ENCODE measurements at regions not wholly inside any gene's neighbourhood (a gene's known extent, or its start where the extent isn't known, plus 50 kb on each side); places are given as distances from the start of the nearest gene placed in this dataset.

DNA sequence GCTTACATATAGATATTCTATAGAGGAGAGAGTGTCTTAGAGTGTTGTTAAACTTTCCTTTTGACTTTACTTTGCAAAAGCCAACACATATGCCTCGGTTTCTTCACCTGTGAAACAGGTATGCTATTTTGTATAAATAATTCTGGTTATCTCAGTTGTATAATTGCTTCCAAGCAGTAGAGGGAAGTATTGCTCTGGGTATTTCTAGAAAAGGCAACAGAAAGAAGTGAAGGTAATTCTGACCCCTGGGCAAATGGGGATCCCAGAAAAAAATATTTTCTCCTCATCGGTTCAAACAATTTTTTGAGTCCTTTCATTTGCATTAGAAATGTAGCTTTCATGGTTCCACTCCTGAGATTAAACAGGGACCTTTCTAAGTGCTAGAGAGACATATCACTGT lies 216.5 kb upstream of the SEMA6D start:
- Histone ChIP-seq H3K36me3 (replicated peaks in 1 of 2; ENCODE audit: control insufficient read depth in 1 of 2, insufficient read depth in 2 of 2, low read length in 2 of 2) (no peaks in the 10 kb centered on the region), H4K20me1 (ENCODE audit: insufficient read depth, low read length) (no peaks in the 10 kb centered on the region), H3K4me3 (replicated peaks in 1 of 3; ENCODE audit: insufficient read depth in 1 of 3, low read depth in 2 of 3, low read length in 3 of 3) (no peak overlapping the region), H3K27ac (ENCODE audit: extremely low read length, insufficient read depth, low read length) (no peak overlapping the region), H3K9me3 (ENCODE audit: low read length) (peaks cover 42% of the 10 kb centered on the region), H3K4me1 (ENCODE audit: insufficient read depth, low read length) (no peaks in the 10 kb centered on the region), H3K4me2 (ENCODE audit: low read depth, low read length) (no peak overlapping the region), H3K27me3 (ENCODE audit: control insufficient read depth in 1 of 2, insufficient read depth in 2 of 2, low read length in 2 of 2) (no peaks in the 10 kb centered on the region), H3K79me2 (ENCODE audit: insufficient read depth, low read length) (no peaks in the 10 kb centered on the region), H3K9ac (ENCODE audit: insufficient read depth, low read depth, low read length) (no peak overlapping the region), H2AFZ (ENCODE audit: low read length) (no peak overlapping the region)
- no peak for TF ChIP-seq YEATS2 (CRISPR knock-in tag; IDR thresholded peaks at IDR 0.05; ENCODE audit: borderline replicate concordance)
- no peak for TF ChIP-seq JDP2 (CRISPR knock-in tag; IDR thresholded peaks at IDR 0.05; ENCODE audit: borderline replicate concordance)
- TF ChIP-seq, protein P1, sequence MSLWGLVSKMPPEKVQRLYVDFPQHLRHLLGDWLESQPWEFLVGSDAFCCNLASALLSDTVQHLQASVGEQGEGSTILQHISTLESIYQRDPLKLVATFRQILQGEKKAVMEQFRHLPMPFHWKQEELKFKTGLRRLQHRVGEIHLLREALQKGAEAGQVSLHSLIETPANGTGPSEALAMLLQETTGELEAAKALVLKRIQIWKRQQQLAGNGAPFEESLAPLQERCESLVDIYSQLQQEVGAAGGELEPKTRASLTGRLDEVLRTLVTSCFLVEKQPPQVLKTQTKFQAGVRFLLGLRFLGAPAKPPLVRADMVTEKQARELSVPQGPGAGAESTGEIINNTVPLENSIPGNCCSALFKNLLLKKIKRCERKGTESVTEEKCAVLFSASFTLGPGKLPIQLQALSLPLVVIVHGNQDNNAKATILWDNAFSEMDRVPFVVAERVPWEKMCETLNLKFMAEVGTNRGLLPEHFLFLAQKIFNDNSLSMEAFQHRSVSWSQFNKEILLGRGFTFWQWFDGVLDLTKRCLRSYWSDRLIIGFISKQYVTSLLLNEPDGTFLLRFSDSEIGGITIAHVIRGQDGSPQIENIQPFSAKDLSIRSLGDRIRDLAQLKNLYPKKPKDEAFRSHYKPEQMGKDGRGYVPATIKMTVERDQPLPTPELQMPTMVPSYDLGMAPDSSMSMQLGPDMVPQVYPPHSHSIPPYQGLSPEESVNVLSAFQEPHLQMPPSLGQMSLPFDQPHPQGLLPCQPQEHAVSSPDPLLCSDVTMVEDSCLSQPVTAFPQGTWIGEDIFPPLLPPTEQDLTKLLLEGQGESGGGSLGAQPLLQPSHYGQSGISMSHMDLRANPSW (CRISPR knock-in tag; IDR thresholded peaks at IDR 0.05; ENCODE audit: borderline replicate concordance) = no peak
- TF ChIP-seq SP4 (CRISPR knock-in tag; IDR thresholded peaks at IDR 0.05) = no peak
- no peak for TF ChIP-seq ZNF619 (CRISPR knock-in tag; IDR thresholded peaks at IDR 0.05)
- TF ChIP-seq ZMYM4 (CRISPR knock-in tag; IDR thresholded peaks at IDR 0.05) = no peak
- BruUV-seq (replicated peaks) = no TSS peak
- intact Hi-C loops (cut with micrococcal nuclease; ENCODE audit: unreplicated experiment) = no loop called here
- in situ Hi-C loops (cut with HindIII; ENCODE audit: extremely low pct_ligation_motif_present, low pct_unique_long_range_greater_than_20kb) = no loop called here
- POLR2A ChIA-PET = no interaction called here
- no peak for ATAC-seq
- FAIRE-seq = no peak
- no peak for DNase-seq (ENCODE audit: low spot score)
- CTCF ChIA-PET (ENCODE audit: low intra/inter-chr PET ratio, low total read pairs) = no interaction called here
- WGBS (ENCODE audit: low lambda C conversion rate) = 2% methylated on average over 2 of the region's 2 CpGs

DNA sequence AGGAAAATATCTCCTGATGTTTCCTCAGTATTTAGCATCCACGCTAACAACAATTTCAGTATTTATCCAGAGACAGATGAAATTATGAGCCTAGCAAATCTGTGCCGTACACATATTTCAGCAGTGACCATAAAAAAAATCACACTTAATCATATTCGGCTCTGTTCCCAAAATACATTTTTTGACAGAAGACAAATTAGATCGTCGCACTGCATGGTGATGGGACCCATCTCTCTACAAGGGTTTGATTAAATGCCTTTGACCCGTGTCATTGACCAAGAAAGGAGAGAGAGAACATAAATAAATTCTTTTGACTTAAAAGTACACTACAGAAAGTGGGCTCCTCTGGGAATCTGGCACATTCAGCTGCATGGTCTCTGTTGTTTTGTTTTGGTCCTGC lies 215.3 kb upstream of the SEMA6D start:
- no TSS peak for BruUV-seq (replicated peaks)
- FAIRE-seq (no peak), DNase-seq (ENCODE audit: low spot score) (no peak), ATAC-seq (no peak)
- Histone ChIP-seq H3K27me3 (ENCODE audit: control insufficient read depth in 1 of 2, insufficient read depth in 2 of 2, low read length in 2 of 2) (no peaks in the 10 kb centered on the region), H3K79me2 (ENCODE audit: insufficient read depth, low read length) (no peaks in the 10 kb centered on the region), H3K4me2 (ENCODE audit: low read depth, low read length) (no peak overlapping the region), H3K9ac (ENCODE audit: insufficient read depth, low read depth, low read length) (no peak overlapping the region), H3K4me1 (ENCODE audit: insufficient read depth, low read length) (no peaks in the 10 kb centered on the region), H3K9me3 (ENCODE audit: low read length) (peaks cover 38% of the 10 kb centered on the region), H3K27ac (ENCODE audit: extremely low read length, insufficient read depth, low read length) (no peak overlapping the region), H4K20me1 (ENCODE audit: insufficient read depth, low read length) (no peaks in the 10 kb centered on the region), H2AFZ (ENCODE audit: low read length) (no peak overlapping the region), H3K4me3 (replicated peaks in 1 of 3; ENCODE audit: insufficient read depth in 1 of 3, low read depth in 2 of 3, low read length in 3 of 3) (no peak overlapping the region), H3K36me3 (replicated peaks in 1 of 2; ENCODE audit: control insufficient read depth in 1 of 2, insufficient read depth in 2 of 2, low read length in 2 of 2) (no peaks in the 10 kb centered on the region)
- intact Hi-C loops (cut with micrococcal nuclease; ENCODE audit: unreplicated experiment) = no loop called here
- ChIA-PET POLR2A (no interaction called here), CTCF (ENCODE audit: low intra/inter-chr PET ratio, low total read pairs) (no interaction called here)
- TF ChIP-seq THAP7 (CRISPR knock-in tag; IDR thresholded peaks at IDR 0.05) = no peak
- TF ChIP-seq ZNF7 (CRISPR knock-in tag; IDR thresholded peaks at IDR 0.05) = no peak
- in situ Hi-C loops (cut with HindIII; ENCODE audit: extremely low pct_ligation_motif_present, low pct_unique_long_range_greater_than_20kb) = no loop called here
- 14% methylated on average over 6 of the region's 6 CpGs for WGBS (ENCODE audit: low lambda C conversion rate)
